SH-SY5Y (cell line): ENCODE measurements at regions not wholly inside any gene's neighbourhood (a gene's known extent, or its start where the extent isn't known, plus 50 kb on each side); places are given as distances from the start of the nearest gene placed in this dataset.

Source experiments
- GATA2 ChIP-seq: IDR thresholded peaks from 2 replicates; pipeline ENCODE4 v1.6.1; 2011; ENCODE audit warnings: mild to moderate bottlenecking, low read depth, low read length
- GATA3 ChIP-seq: IDR thresholded peaks from 2 replicates; pipeline ENCODE4 v1.6.1; 2011; ENCODE audit warnings: low read depth, mild to moderate bottlenecking, low read length, moderate library complexity

DNA sequence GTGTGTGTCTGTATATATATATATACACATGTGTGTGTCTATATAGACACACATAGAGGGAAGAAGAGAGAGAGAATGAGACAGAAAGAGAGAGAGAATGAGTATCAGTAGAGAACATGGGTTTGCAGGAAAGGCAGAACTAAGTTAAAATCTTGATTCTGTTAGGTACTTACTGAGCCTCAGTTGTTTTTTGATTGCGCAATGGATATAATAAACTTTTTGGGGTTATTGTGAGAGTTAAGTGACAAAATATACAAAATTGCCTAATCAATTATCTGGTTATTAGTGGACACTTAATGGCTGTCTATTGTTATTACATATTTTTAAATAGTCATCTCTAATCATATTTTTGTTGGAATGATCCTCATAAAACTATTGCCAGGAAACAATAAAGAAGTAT lies 169.0 kb downstream of the ETNK1 start:
- TF ChIP-seq GATA3 (no peak), GATA2 (no peak)
